SK-N-MC (cell line): ENCODE measurements at regions not wholly inside any gene's neighbourhood (a gene's known extent, or its start where the extent isn't known, plus 50 kb on each side); places are given as distances from the start of the nearest gene placed in this dataset.

ENCODE experiments used
- DNase-seq: peaks from one replicate; pipeline ENCODE4 v3.0.0-alpha.2; 2011; ENCODE audit warnings: low read depth, low spot score
- H3K27ac ChIP-seq: fragments of 200-600 bp; sonication (generic); 2 replicates; pipeline ENCODE4 v1.5.1; 2016; ENCODE audit warnings: mixed run types
- H3K36me3 ChIP-seq: fragments of 200-600 bp; sonication (generic); 2 replicates; pipeline ENCODE4 v1.6.1; 2017; ENCODE audit warnings: antibody characterized with exemption, low read length, mixed read lengths; ENCODE audit not compliant: insufficient read depth
- H3K4me3 ChIP-seq: fragments of 200-600 bp; sonication (generic); 2 replicates; pipeline ENCODE4 v1.5.1; 2016
- H3K9ac ChIP-seq: fragments of 200-600 bp; sonication (generic); 2 replicates; pipeline ENCODE4 v1.8.0; 2017; ENCODE audit warnings: mixed run types, mixed read lengths; ENCODE audit not compliant: insufficient read length
- H3K9me3 ChIP-seq: fragments of 200-600 bp; sonication (generic); 2 replicates; pipeline ENCODE4 v1.6.1; 2017; ENCODE audit warnings: low read depth, mild to moderate bottlenecking, antibody characterized with exemption, low read length, moderate library complexity, mixed read lengths
- EZH2 ChIP-seq: fragments of 200-600 bp; sonication (generic); IDR thresholded peaks from one replicate; pipeline ENCODE4 v1.6.1; 2017; ENCODE audit warnings: antibody characterized with exemption
- FOXP2 ChIP-seq: optimal IDR thresholded peaks from 2 replicates; pipeline ENCODE3; 2011; ENCODE audit warnings: mild to moderate bottlenecking, moderate library complexity; ENCODE audit not compliant: insufficient read depth; ENCODE audit errors: extremely low read length, control extremely low read depth
- POLR2AphosphoS5 ChIP-seq: IDR thresholded peaks from 2 replicates; pipeline ENCODE4 v1.6.1; 2012; ENCODE audit warnings: mild to moderate bottlenecking, low read depth, low read length, borderline replicate concordance

GRCh38 chr6:170114187-170114945 is 176.5 kb downstream of the DLL1 start:
- Histone ChIP-seq H3K36me3 (no peaks in the 10 kb centered on the region), H3K9me3 (no peaks in the 10 kb centered on the region), H3K27ac (no peak overlapping the region), H3K4me3 (no peak overlapping the region), H3K9ac (no peak overlapping the region)
- DNase-seq = no peak
- TF ChIP-seq FOXP2 (no peak), EZH2 (no peak), POLR2AphosphoS5 (no peak)

GRCh38 chr6:170113141-170113540 is 177.7 kb downstream of the DLL1 start:
- Histone ChIP-seq H3K4me3 (no peak overlapping the region), H3K9ac (no peak overlapping the region), H3K9me3 (no peaks in the 10 kb centered on the region), H3K27ac (no peak overlapping the region), H3K36me3 (no peaks in the 10 kb centered on the region)
- TF ChIP-seq EZH2 = no peak
- DNase-seq = no peak

GRCh38 chr6:170112583-170112860 is 178.4 kb downstream of the DLL1 start:
- Histone ChIP-seq H3K36me3 (no peaks in the 10 kb centered on the region), H3K27ac (no peak overlapping the region), H3K9me3 (no peaks in the 10 kb centered on the region), H3K9ac (no peak overlapping the region), H3K4me3 (no peak overlapping the region)
- TF ChIP-seq POLR2AphosphoS5 = no peak
- no peak for TF ChIP-seq FOXP2
- no peak for TF ChIP-seq EZH2
- DNase-seq = no peak

GRCh38 chr6:170111816-170112582 is 178.9 kb downstream of the DLL1 start:
- Histone ChIP-seq H3K9ac (no peak overlapping the region), H3K36me3 (no peaks in the 10 kb centered on the region), H3K27ac (no peak overlapping the region), H3K9me3 (no peaks in the 10 kb centered on the region), H3K4me3 (no peak overlapping the region)
- no peak for DNase-seq
- TF ChIP-seq FOXP2 = no peak
- TF ChIP-seq POLR2AphosphoS5 = no peak
- no peak for TF ChIP-seq EZH2

- H3K9ac ChIP-seq = no peak overlapping the region
- TF ChIP-seq FOXP2 (no peak), POLR2AphosphoS5 (no peak), EZH2 (no peak)
- H3K9me3 ChIP-seq = no peaks in the 10 kb centered on the region
- no peak for DNase-seq
- H3K4me3 ChIP-seq = no peak overlapping the region
- H3K36me3 ChIP-seq = no peaks in the 10 kb centered on the region
- H3K27ac ChIP-seq = no peak overlapping the region
These were observed 179.7 kb downstream of the DLL1 start for GRCh38 chr6:170111141-170111664.

GRCh38 chr6:170110201-170111140 is 180.4 kb downstream of the DLL1 start:
- TF ChIP-seq POLR2AphosphoS5 (no peak), EZH2 (no peak), FOXP2 (no peak)
- Histone ChIP-seq H3K9ac (no peak overlapping the region), H3K9me3 (no peaks in the 10 kb centered on the region; the same call in 1 of the 2 replicates), H3K4me3 (no peak overlapping the region), H3K27ac (no peak overlapping the region), H3K36me3 (no peaks in the 10 kb centered on the region)
- DNase-seq = no peak

- H3K4me3 ChIP-seq = no peak overlapping the region
- H3K9me3 ChIP-seq = no peaks in the 10 kb centered on the region; the same call in 1 of the 2 replicates
- TF ChIP-seq EZH2 (no peak), POLR2AphosphoS5 (no peak), FOXP2 (no peak)
- H3K9ac ChIP-seq = no peak overlapping the region
- no peak for DNase-seq
- H3K36me3 ChIP-seq = no peaks in the 10 kb centered on the region
- H3K27ac ChIP-seq = no peak overlapping the region
These were observed 181.8 kb downstream of the DLL1 start for GRCh38 chr6:170108890-170109587.

GRCh38 chr6:170108456-170108855 is 182.4 kb downstream of the DLL1 start:
- Histone ChIP-seq H3K9ac (no peak overlapping the region), H3K4me3 (no peak overlapping the region), H3K36me3 (no peaks in the 10 kb centered on the region), H3K9me3 (no peaks in the 10 kb centered on the region; the same call in 1 of the 2 replicates), H3K27ac (no peak overlapping the region)
- TF ChIP-seq FOXP2 (no peak), EZH2 (no peak), POLR2AphosphoS5 (no peak)
- DNase-seq = no peak
